ENCODE measurements at regions not wholly inside any gene's neighbourhood (a gene's known extent, or its start where the extent isn't known, plus 50 kb on each side); places are given as distances from the start of the nearest gene placed in this dataset.

DNA sequence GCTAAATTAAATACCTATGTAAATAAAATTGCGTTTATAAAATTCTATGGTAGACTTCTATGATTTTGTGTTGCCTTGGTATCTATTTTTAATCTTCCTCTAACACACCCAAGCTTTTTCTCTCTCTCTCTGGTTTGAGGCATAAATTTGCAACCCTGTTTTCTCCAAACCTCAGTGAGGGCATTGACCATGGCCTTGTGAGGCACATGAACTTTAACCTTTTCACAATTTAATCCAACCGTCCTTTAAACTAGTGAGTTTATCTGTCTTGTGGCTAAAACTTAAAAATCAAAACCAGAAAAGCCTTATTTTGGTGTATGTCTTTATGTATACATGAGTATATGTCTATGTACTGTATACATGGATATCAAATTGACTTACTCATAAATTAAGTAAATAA is 746.6 kb upstream of the B3GALT2 start:
- TF ChIP-seq REST (IDR thresholded peaks at IDR 0.05; ENCODE audit: insufficient read depth in 1 of 2, low read depth in 2 of 2, low read length in 2 of 2) (no peak), TAF1 (IDR thresholded peaks at IDR 0.05; ENCODE audit: borderline replicate concordance, insufficient read depth, low read length) (no peak), POLR2AphosphoS5 (IDR thresholded peaks at IDR 0.05; ENCODE audit: low read depth, low read length) (no peak), SIN3A (IDR thresholded peaks at IDR 0.05; ENCODE audit: borderline replicate concordance, insufficient read depth, low read length) (no peak), FOXP2 (optimal IDR thresholded peaks at IDR 0.05; ENCODE audit: borderline replicate concordance, extremely low read depth, extremely low read length, insufficient read depth) (no peak)

- TF ChIP-seq TAF1 (IDR thresholded peaks at IDR 0.05; ENCODE audit: borderline replicate concordance, insufficient read depth, low read length) = no peak
- no peak for TF ChIP-seq SIN3A (IDR thresholded peaks at IDR 0.05; ENCODE audit: borderline replicate concordance, insufficient read depth, low read length)
- no peak for TF ChIP-seq FOXP2 (optimal IDR thresholded peaks at IDR 0.05; ENCODE audit: borderline replicate concordance, extremely low read depth, extremely low read length, insufficient read depth)
- no peak for TF ChIP-seq POLR2AphosphoS5 (IDR thresholded peaks at IDR 0.05; ENCODE audit: low read depth, low read length)
- no peak for TF ChIP-seq REST (IDR thresholded peaks at IDR 0.05; ENCODE audit: insufficient read depth in 1 of 2, low read depth in 2 of 2, low read length in 2 of 2)
These were observed 744.9 kb upstream of the B3GALT2 start for GRCh38 chr1:193931356-193931755.

DNA sequence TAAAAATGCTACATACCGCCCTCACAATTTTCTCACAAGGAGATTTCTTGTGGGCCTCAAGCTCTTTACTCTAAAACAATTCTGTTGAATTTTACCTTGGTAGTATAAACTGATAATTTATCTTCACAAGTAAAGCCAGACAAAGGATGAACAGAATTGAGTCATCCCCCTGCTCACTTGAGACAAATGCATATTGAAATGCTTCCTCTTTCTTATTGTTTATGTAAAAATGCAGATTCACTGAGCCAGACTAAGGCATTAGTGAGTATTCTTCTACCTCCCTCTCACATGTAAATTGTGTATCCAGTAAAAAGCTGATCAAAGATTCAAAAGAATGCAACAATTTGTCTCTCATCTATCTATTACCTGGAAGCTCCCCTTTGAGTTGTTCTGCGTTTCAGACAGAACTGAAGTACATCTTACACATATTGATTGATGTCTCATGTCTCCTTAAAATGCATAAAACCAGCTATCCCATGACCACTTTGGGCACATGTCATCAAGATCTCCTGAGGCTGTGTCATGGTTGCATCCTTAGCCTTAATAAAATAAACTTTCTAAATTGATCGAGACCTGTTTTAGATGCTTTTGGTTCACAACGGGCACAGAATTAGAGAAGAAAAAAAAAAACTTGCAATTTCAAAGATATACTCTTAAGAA is 743.1 kb upstream of the B3GALT2 start:
- TF ChIP-seq FOXP2 (optimal IDR thresholded peaks at IDR 0.05; ENCODE audit: borderline replicate concordance, extremely low read depth, extremely low read length, insufficient read depth) = no peak
- TF ChIP-seq SIN3A (IDR thresholded peaks at IDR 0.05; ENCODE audit: borderline replicate concordance, insufficient read depth, low read length) = no peak
- no peak for TF ChIP-seq POLR2AphosphoS5 (IDR thresholded peaks at IDR 0.05; ENCODE audit: low read depth, low read length)
- TF ChIP-seq REST (IDR thresholded peaks at IDR 0.05; ENCODE audit: insufficient read depth in 1 of 2, low read depth in 2 of 2, low read length in 2 of 2) = no peak
- no peak for TF ChIP-seq TAF1 (IDR thresholded peaks at IDR 0.05; ENCODE audit: borderline replicate concordance, insufficient read depth, low read length)

GRCh38 chr1:193927550-193927949 is 741.1 kb upstream of the B3GALT2 start:
- TF ChIP-seq REST (IDR thresholded peaks at IDR 0.05; ENCODE audit: insufficient read depth in 1 of 2, low read depth in 2 of 2, low read length in 2 of 2) (no peak), POLR2AphosphoS5 (IDR thresholded peaks at IDR 0.05; ENCODE audit: low read depth, low read length) (no peak), FOXP2 (optimal IDR thresholded peaks at IDR 0.05; ENCODE audit: borderline replicate concordance, extremely low read depth, extremely low read length, insufficient read depth) (no peak), SIN3A (IDR thresholded peaks at IDR 0.05; ENCODE audit: borderline replicate concordance, insufficient read depth, low read length) (no peak), TAF1 (IDR thresholded peaks at IDR 0.05; ENCODE audit: borderline replicate concordance, insufficient read depth, low read length) (no peak)
